GM23338 (cell line): ENCODE measurements at regions not wholly inside any gene's neighbourhood (a gene's known extent, or its start where the extent isn't known, plus 50 kb on each side); places are given as distances from the start of the nearest gene placed in this dataset.

Experiments
- CREB1 ChIP-seq: fragments of 250-450 bp; sonication (Bioruptor Pico); IDR thresholded peaks from 2 replicates; pipeline ENCODE4 v1.5.0; 2020; ENCODE audit warnings: low read depth, mild to moderate bottlenecking, moderate library complexity
- CTCF ChIP-seq, 2 experiments: fragments of 200-600 bp in 1 of 2; sonication (generic) in 1 of 2; conservative IDR thresholded peaks; 2 replicates each; pipeline versions ENCODE4 v1.5.1 to v1.6.1; 2016 to 2017; ENCODE audit warnings: antibody characterized with exemption in 2 of 2, low read depth in 2 of 2, mild to moderate bottlenecking in 2 of 2, moderate library complexity in 1 of 2
- POLR2AphosphoS5 ChIP-seq: IDR thresholded peaks from 2 replicates; pipeline ENCODE4 v1.6.1; 2016; ENCODE audit warnings: antibody characterized with exemption, low read depth
- REST ChIP-seq: IDR thresholded peaks from one replicate; pipeline ENCODE4 v1.6.1; 2018; ENCODE audit warnings: antibody characterized with exemption; ENCODE audit not compliant: unreplicated experiment
- ZNF331 ChIP-seq: fragments of 250-450 bp; sonication (Bioruptor Pico); IDR thresholded peaks from 2 replicates; pipeline ENCODE4 v1.5.0; 2020; ENCODE audit warnings: low read depth, mild to moderate bottlenecking, moderate library complexity

- no peak for TF ChIP-seq POLR2AphosphoS5
- TF ChIP-seq ZNF331 (CRISPR knock-in tag), result no peak
- TF ChIP-seq REST, result no peak
- no peak for TF ChIP-seq CTCF (conservative IDR thresholded peaks at IDR 0.05; ENCODE audit: low read depth in 2 of 2)
- no peak for TF ChIP-seq CREB1 (CRISPR knock-in tag)
Measured at GRCh38 chr6:8750627-8751026, 315.3 kb upstream of the SLC35B3 start.
